ENCODE measurements at regions not wholly inside any gene's neighbourhood (a gene's known extent, or its start where the extent isn't known, plus 50 kb on each side); places are given as distances from the start of the nearest gene placed in this dataset.
"Not testable (repeated sequence)": the region's sequence is repeated elsewhere in the genome, so short reads cannot be mapped to it uniquely, and the experiment has no call there.

DNA sequence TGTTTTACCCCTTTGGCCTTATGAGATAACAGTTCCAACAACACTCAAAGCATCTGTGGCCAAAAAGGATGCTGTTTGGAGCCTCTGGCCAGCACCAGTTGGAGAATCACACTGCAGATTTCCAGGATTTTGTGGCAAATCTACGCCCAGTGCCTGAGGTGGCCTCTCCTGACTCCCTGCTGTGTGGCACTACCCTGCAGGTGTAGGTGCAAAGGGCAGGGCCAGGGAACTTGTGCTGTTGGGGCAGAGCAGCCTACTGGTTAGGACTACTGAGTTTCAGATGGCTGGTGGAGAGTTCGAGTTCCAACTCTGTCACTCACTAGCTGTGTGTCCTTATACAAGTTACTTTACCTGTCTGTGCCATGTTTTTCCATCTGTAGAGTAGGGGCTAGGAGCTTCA, 170.5 kb downstream of the PTPRU start:
- no peak for TF ChIP-seq CTCF (IDR thresholded peaks at IDR 0.05)
- no peaks in the 10 kb centered on the region for H3K4me1 Mint-ChIP-seq (ENCODE audit: low read depth)
- no peak for DNase-seq
- H3K27ac Mint-ChIP-seq: no peak overlapping the region
- no peak overlapping the region for H3K4me3 Mint-ChIP-seq
- peaks cover 7% of the 10 kb centered on the region for H3K9me3 Mint-ChIP-seq
- H3K36me3 Mint-ChIP-seq (ENCODE audit: low read depth): no peaks in the 10 kb centered on the region
- H3K27me3 Mint-ChIP-seq (ENCODE audit: insufficient read depth): peaks cover 12% of the 10 kb centered on the region; the same call in 1 of the 2 replicates

- H3K27ac Mint-ChIP-seq; H3K4me3 Mint-ChIP-seq; H3K9me3 Mint-ChIP-seq; H3K27me3 Mint-ChIP-seq (ENCODE audit: insufficient read depth); H3K36me3 Mint-ChIP-seq (ENCODE audit: low read depth); H3K4me1 Mint-ChIP-seq (ENCODE audit: low read depth); DNase-seq: not testable (repeated sequence)
These were observed 163.9 kb downstream of the PTPRU start for GRCh38 chr1:29400203-29400602.

- no peaks in the 10 kb centered on the region for H3K36me3 Mint-ChIP-seq (ENCODE audit: low read depth)
- H3K9me3 Mint-ChIP-seq: peaks cover 4% of the 10 kb centered on the region; the same call in 1 of the 2 replicates
- H3K27me3 Mint-ChIP-seq (ENCODE audit: insufficient read depth): peaks cover 2% of the 10 kb centered on the region
- no peak for DNase-seq
- no peak overlapping the region for H3K4me3 Mint-ChIP-seq
- TF ChIP-seq CTCF (IDR thresholded peaks at IDR 0.05): no peak
- no peak overlapping the region for H3K27ac Mint-ChIP-seq
- no peaks in the 10 kb centered on the region for H3K4me1 Mint-ChIP-seq (ENCODE audit: low read depth)
These were observed 163.1 kb downstream of the PTPRU start for GRCh38 chr1:29399465-29399864.

DNA sequence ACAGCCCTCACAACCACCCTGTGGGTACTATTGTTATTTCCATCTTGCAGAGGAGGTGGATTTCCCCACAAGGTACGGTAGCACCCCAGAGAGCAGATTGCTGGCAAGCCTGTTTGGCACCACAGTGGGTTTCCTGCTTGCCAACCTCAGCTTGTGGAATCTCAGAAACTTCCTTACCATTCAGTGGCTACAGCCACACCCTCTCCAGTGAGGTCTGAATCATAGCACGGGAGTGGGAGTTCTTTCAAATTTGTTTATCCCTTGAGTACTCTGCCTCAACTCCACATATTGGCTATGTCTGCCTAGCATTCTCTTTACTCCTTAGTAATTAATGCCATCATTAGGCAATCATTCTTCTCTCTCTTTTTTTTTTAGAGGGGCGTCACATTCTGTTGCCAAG, 162.1 kb downstream of the PTPRU start:
- H3K36me3 Mint-ChIP-seq (ENCODE audit: low read depth): no peaks in the 10 kb centered on the region
- no peak for TF ChIP-seq CTCF (IDR thresholded peaks at IDR 0.05)
- no peak overlapping the region for H3K27ac Mint-ChIP-seq
- H3K4me3 Mint-ChIP-seq: no peak overlapping the region
- peaks cover 2% of the 10 kb centered on the region for H3K27me3 Mint-ChIP-seq (ENCODE audit: insufficient read depth)
- H3K4me1 Mint-ChIP-seq (ENCODE audit: low read depth): no peaks in the 10 kb centered on the region
- no peak for DNase-seq
- H3K9me3 Mint-ChIP-seq: peaks cover 3% of the 10 kb centered on the region; the same call in 1 of the 2 replicates

DNA sequence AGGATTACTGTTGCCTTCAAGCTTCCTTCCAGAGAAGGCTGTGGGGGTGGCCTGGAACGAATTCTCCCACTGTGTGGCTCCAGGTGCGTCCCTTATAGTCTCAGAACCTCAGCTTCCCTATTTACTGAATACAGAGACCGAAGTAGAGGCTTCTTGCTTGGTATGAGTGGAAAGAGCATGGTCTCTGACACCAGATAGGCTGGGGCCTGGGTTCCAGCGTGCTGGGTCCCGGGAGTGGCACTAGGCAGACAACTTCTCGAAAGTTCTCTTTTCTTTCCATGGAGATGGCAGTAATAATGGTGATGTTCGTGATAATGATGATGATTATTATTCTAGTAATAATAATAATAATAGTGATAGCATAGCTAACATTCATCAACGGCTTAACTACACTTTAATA, 161.7 kb downstream of the PTPRU start:
- no peak for TF ChIP-seq CTCF (IDR thresholded peaks at IDR 0.05)
- H3K4me3 Mint-ChIP-seq: no peak overlapping the region
- no peak overlapping the region for H3K27ac Mint-ChIP-seq
- no peaks in the 10 kb centered on the region for H3K36me3 Mint-ChIP-seq (ENCODE audit: low read depth)
- no peaks in the 10 kb centered on the region; the same call in 1 of the 2 replicates for H3K9me3 Mint-ChIP-seq
- DNase-seq: no peak
- no peaks in the 10 kb centered on the region for H3K4me1 Mint-ChIP-seq (ENCODE audit: low read depth)
- peaks cover 5% of the 10 kb centered on the region for H3K27me3 Mint-ChIP-seq (ENCODE audit: insufficient read depth)

GRCh38 chr1:29397256-29397590, 160.9 kb downstream of the PTPRU start:
- H3K27me3 Mint-ChIP-seq (ENCODE audit: insufficient read depth): peaks cover 5% of the 10 kb centered on the region
- H3K36me3 Mint-ChIP-seq (ENCODE audit: low read depth): no peaks in the 10 kb centered on the region
- no peak for TF ChIP-seq CTCF (IDR thresholded peaks at IDR 0.05)
- H3K4me1 Mint-ChIP-seq (ENCODE audit: low read depth): no peaks in the 10 kb centered on the region
- H3K9me3 Mint-ChIP-seq: no peaks in the 10 kb centered on the region; the same call in 1 of the 2 replicates
- no peak overlapping the region for H3K4me3 Mint-ChIP-seq
- DNase-seq: no peak
- H3K27ac Mint-ChIP-seq: no peak overlapping the region

Data from HFFc6 (cell line).